ENCODE measurements at regions not wholly inside any gene's neighbourhood (a gene's known extent, or its start where the extent isn't known, plus 50 kb on each side); places are given as distances from the start of the nearest gene placed in this dataset.

GRCh38 chr12:63326260-63326659, 175.3 kb upstream of the AVPR1A start:
- TF ChIP-seq TAF1 (IDR thresholded peaks at IDR 0.05; ENCODE audit: low read depth, low read length), result no peak
- TF ChIP-seq POLR2A (IDR thresholded peaks at IDR 0.05; ENCODE audit: low read depth, low read length), result no peak
- TF ChIP-seq POLR2AphosphoS5 (IDR thresholded peaks at IDR 0.05; ENCODE audit: low read depth, low read length), result no peak
- no peak for TF ChIP-seq POU2F2 (IDR thresholded peaks at IDR 0.05; ENCODE audit: low read depth, low read length)
- TF ChIP-seq SPI1 (IDR thresholded peaks at IDR 0.05; ENCODE audit: low read depth, low read length), result no peak
- no peak for TF ChIP-seq PAX5 (IDR thresholded peaks at IDR 0.05; ENCODE audit: insufficient read depth, low read length, severe bottlenecking)

All from GM12891 (cell line).